ENCODE measurements at regions not wholly inside any gene's neighbourhood (a gene's known extent, or its start where the extent isn't known, plus 50 kb on each side); places are given as distances from the start of the nearest gene placed in this dataset.

GRCh38 chr2:146934921-146935320, 909.9 kb upstream of the ACVR2A start:
- no peak for TF ChIP-seq CTCF (IDR thresholded peaks at IDR 0.05)
- TF ChIP-seq POLR2A (IDR thresholded peaks at IDR 0.05), result no peak
